G401 (cell line): ENCODE measurements at regions not wholly inside any gene's neighbourhood (a gene's known extent, or its start where the extent isn't known, plus 50 kb on each side); places are given as distances from the start of the nearest gene placed in this dataset.

Experiments
- DNase-seq: peaks from one replicate; pipeline ENCODE4 v3.0.0-alpha.2; 2015; ENCODE audit warnings: low spot score
- in situ Hi-C: cut with HindIII; loops from 2 replicates; pipeline ENCODE4 v1.10.0; 2016; ENCODE audit warnings: low sequenced_read_pairs, mixed read lengths

DNA sequence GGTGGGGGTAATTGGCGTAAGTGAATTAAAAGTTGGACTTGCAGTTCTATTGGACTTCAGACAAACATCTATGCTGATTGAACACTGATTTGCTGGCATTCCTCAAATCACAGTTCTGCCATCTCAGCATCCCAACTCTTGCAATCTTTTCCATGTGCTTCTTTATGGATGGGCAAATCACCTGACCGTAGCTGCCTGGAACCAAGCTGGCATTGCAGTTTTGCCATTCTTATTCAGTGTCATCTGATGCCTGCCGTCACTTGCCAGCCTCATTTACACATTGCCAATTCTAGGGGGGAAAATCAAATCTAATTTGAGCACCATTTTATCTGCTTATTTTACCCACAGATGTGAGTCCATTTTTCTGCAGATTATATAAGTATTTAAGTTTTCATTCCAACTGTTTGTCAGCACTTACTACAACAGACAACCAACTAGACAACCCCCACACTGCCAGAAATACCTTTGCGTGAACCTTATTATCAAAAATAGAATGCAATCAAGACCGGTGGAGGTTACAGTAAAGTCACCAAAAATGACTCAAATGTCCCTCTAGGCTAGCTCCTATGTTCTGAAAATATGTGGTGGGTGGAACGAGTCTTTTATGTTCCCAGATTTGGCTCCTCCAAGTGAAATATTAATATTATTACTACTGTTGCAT, 172.3 kb upstream of the CTBP2 start:
- peak; percentile 54 for DNase-seq
- in situ Hi-C loops: no loop called here

DNA sequence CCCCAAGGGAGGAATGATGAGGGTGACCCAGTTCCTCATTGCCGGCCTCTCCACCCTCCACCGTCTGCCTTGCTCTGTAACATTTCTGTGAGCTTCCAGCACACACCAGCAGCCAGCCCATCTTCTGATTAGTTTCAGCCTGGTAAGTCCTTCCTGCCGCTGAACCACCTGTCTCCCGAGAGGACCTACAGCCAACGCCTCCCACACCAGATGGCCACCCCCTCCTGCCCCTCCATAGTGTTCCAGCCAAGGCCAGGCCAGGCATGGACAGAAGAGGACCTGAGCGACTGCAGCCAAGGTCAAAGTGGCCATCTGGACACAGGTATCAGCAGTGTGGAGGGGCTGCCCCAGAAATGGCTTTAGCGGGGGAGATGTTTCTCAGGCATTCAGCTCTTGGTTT, 170.7 kb upstream of the CTBP2 start:
- in situ Hi-C loops: no loop called here
- peak; percentile 99 for DNase-seq

DNA sequence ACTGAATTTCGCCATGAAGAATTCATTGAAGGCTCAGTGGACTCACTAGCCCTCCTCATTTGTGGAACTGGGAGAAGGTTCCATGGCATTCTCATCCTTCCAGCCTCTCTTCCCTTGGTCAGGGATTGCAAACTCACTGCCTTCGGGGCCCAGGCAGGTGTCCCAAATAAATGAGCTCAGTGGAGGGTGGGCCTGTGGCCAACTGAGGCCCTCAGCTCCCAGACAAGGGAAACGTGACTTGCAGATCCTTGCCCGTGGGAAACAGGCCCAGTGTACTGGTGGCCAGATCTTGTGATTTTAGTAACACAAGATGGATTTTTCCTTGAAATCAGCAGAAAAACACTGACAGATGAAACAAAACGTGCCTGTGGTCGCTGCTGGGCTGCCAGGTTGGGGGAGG, 168.7 kb upstream of the CTBP2 start:
- DNase-seq: peak; percentile 86
- in situ Hi-C loops: no loop called here

DNA sequence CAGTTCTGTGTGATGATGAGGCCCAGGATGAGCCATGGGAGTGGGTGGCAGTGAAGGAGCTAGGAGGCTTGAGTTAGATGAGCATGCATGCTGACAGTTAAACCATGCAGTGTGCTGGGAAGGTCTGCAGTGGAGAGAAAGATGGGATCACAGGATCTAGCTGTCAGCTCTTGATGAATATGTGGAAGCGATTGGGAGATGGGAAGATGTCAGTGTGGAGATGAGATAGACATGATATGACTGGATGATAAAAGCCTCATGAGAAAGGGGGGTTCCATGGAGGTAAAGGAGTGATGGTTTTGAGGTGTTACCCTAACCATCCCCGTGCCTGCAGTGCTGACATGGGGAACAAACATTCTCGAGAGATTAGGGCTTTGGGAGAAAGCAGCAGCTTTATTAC, 165.0 kb upstream of the CTBP2 start:
- no peak for DNase-seq
- in situ Hi-C loops: no loop called here

DNA sequence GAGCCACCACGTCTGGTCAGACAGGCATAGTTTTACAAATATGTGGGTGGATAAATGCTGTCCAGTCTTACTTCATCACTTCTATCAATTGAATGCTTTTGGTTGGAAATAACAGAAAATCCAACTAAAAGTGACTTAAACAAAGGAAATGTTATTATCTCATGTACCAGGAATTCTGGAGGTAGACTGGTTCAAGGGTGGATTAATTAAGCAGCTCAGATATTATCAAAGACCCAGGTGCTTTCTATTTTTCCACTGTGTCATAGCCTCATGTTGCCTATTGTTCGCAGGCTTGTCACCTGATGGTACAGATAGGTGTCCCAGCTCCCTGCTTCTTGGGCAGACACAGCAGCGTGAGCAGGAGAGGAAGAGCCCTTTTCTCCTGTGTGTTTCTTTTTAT, 156.1 kb upstream of the CTBP2 start:
- in situ Hi-C loops: no loop called here
- DNase-seq: no peak

DNA sequence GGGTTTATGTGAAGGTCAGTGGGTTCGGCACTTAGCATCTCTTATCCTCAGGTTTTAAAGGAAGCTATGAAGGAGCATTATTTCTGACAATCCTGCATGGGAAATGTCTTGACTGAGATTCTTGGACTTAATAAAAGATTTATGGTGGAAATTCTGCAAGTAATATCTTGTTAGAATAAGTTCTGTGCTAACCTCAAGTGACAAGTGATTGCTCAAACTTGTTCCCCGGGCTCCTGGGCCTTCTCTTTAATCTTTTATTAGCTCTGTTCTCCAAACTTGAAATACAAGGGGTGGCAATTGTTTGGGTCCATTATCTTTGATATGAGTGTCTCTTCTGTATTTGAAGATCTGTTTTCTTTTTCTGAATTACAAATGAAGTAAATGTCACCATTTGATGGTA, 140.6 kb upstream of the CTBP2 start:
- no peak for DNase-seq
- in situ Hi-C loops: no loop called here

DNA sequence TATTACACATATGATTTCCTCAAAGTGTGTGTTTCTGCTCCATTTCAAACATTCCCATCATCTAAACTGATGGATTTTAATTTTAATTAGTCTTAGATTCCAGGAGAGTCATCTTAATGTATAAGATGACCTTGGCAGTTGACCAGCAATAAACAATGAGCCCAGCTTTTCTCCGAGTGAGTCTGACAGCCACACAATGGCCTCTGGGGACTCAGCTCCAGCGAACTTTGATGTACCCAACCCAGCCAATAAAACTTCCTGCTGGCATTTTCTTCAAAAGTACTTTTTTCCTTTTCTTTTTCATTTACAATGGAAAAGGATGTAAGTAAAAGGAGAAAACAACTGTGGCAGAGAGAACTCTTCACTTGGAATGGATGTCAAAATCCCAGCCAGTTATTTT, 139.1 kb upstream of the CTBP2 start:
- in situ Hi-C loops: no loop called here
- no peak for DNase-seq

DNA sequence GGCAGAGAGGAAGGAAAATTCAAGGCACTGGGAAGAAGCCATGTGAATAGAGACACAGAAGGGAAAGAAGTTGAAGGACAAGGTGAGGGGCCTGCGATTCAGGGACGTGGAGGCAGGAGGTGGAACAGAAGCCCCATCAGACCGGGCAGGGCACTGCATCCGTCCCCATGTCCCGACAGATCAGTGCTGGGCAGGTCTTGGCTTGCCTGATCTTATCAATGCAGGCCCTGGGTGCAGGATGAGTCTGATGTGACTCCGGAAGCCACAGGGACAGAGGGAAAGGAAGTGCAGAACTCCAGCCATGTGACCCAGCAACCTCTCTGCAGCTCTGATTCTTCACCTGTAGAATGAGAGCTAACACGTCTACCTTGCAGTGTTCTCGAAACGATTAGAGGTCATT, 136.2 kb upstream of the CTBP2 start:
- in situ Hi-C loops: no loop called here
- no peak for DNase-seq

DNA sequence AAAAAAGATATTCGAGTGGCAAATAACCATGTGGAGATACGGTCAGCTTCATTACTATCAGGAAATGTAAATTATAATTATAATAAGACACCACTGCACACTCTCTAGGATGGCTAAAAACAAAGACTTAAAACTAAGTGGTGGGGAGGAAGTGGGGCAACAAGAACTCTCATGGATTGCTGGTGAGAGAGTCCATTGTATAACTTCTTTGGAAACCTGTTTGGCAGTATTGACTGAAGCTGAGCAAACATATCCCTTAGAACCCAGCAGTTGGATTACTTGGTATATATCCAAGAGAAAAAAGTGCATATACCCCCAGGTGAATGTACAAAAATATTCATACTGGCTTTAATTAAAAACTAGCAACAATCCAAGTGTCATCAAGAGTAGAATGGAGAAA, 133.7 kb upstream of the CTBP2 start:
- DNase-seq: no peak
- in situ Hi-C loops: no loop called here

DNA sequence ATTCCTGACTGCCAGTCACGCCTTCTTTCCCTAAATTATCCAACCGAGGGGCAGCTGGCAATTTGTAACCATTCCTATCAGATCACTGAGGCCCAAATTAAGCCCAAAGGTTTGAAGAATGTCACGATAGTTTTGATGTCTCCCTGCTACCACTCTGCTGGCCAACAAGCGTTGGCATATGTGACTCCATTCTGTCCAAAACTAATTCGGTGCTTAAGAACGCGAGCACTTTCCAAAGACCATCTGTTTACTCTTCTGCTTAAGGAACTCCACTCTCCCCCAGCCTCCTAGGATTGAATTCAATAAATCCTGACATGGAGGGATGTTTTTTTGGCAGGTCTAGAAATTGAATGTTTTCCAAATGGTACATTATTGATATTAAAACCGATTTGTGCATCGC, 131.5 kb upstream of the CTBP2 start:
- DNase-seq: peak; percentile 70
- in situ Hi-C loops: no loop called here

DNA sequence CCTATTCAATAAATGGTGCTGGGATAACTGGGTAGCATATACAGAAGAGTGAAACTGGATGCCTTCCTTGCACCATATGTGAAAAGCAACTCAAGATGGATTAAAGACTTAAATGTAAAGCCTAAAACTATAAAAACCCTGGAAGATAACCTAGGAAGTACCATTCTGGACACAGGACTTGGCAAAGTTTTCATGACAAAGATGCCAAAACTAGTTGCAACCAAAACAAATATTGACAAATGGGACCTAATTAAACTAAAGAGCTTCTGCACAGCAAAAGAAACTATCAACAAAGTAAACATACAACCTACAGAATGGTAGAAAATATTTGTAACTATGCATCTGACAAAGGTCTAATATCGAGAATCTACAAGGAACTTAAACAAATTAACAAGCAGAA, 129.1 kb upstream of the CTBP2 start:
- in situ Hi-C loops: no loop called here
- no peak for DNase-seq

DNA sequence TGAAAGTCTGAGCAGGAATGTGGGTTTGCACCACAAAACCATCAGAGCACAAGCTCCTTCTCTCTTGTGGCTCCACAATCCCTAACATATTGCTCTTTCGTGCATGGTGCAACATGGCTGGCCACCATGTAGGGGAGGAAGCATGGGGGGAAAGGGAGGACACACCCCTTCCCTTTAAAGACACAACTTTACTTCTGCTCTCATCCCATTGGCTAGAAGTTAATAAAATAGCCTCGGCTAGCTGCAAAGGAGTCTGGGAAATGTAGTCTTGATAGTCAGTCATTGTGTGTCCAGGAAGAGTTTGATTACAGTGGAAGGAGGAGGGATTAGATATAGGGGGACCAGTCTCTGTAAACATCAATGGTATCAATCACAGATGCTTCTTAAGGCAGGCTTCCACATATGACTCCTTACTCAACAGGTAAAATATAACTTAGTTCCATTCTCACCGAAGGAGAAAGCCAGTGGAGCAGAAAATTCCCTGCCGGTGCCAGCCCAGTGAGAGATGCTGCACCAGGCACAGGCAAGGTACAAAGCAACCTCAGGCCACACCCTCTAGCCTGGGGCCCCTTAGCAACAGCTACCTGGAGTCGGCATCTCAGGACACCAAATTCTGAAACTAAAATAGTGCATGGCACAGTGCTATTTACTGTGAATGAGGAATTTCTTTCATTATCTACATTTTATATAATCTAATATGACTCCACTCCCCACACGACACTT, 124.7 kb upstream of the CTBP2 start:
- in situ Hi-C loops: no loop called here
- no peak for DNase-seq

DNA sequence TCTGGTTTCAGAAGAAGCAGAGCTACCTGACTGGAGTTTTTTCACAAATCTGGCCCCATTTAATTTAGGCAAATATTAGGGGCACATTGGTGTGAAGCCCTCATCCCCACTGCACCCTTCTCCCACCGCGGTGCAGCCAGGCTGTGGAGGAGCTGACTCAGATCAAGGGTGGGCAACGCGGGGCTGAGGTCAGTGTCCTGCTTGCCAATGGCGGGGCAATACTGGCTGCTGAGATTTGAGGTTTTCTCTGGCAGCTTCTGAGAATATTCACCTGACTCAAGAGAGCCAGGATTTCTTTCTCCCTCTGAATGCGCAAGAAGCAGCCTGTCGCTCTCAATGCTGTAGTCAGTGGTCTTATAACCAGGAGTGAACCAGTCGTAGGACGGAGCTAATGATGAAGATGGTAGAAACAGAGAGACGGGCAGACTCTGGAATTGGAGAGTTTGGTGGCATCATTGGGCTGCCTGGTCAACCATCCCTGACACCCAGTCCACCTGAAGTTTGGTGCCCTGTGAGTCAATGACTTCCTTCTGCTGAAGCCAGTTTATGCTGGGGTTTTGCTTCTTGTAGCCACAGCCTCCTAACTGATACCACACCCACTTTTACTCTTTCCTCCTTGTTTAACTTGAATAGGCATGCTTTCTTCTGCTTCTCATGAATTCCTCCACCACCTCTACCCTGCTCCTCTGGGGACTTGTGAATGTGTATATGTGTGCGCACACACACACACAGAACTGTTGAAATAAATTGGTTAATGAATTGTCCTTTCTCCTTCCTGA, 123.7 kb upstream of the CTBP2 start:
- in situ Hi-C loops: no loop called here
- DNase-seq: no peak

DNA sequence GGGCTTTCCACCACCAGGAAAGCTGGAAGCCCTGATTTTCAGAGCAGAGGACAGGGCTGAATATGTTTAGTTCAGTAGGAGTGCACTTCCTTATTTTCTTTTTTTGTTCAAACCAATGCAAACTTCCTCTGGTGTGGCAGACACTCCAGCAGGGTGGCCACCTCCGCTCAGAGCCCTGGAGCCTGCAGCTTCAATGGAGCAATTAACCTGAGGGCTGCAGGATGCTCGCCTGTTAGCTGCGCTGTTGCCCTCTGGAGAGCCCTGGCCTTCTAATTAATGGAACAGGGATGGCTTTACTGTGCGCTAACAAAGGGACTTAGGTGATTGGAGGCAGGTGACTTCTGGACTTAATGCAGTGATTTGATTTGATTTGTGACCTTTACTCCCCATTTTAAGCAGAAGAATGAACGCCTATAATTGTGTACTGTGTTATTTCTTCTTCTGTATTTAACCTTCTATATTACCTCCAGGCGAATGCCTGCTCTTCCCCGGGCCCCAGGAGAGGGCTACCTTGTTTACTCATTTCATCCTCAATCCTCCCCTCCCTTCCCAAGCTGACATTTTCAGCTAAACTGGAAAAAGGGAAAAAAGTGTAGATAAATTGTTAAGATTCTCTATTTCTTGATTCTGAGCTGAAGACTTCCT, 123.0 kb upstream of the CTBP2 start:
- in situ Hi-C loops: no loop called here
- DNase-seq: no peak

DNA sequence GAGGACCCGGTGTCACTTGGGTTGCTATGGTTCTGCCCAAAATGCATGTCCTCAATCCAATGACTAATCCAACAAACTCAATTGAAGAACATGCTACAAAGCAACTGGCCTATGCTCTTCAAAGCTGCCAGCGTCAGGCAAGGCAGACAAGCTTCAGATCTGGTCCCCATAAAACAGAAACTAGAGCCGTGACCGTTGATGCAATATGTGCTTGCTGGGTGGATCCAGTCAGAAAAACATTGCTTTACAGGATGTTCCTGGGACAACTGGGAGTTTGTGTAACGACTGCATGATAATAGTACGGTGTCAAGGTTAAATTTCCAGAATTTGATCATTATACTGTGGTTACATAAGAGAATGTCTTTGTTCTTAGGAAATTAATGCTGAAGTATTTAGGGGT, 120.7 kb upstream of the CTBP2 start:
- in situ Hi-C loops: no loop called here
- no peak for DNase-seq

DNA sequence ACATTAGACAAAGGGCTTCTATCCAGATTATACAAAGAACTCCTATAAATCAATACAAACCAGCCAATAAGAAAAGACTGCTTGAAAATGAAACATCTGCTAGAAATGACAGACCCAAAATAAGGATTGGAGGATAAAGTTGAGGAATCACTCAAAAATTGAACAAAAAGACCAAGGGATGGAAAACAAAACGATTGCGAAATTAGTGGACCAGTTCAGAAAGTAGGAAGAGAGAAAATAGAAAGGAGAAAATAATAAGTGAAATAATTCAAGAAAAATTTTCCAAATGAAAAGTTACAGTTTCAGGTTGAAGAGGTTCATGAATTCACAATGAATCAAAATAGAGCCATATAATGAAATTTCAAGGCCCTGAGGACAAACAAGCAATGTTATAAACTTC, 115.8 kb upstream of the CTBP2 start:
- in situ Hi-C loops: no loop called here
- DNase-seq: no peak

DNA sequence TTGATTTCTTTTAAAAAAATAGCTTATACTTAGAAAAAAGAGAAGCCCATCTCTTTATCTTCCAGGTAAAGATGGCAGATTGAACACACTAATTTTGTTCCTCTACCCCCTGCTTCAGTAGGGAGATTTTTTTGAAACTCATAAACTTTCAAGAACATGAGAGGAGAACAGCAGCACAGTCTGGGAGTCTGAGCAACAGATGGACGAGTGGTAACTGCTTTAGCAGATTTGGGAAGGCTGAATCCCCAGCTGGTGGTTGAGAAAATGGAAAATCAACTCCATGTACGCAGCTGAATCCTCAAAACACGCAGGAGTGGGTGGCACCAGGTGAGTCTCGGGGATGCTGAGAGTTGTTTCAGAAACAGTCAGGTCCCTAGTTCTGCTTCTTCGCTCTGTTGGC, 114.6 kb upstream of the CTBP2 start:
- in situ Hi-C loops: no loop called here
- DNase-seq: no peak

DNA sequence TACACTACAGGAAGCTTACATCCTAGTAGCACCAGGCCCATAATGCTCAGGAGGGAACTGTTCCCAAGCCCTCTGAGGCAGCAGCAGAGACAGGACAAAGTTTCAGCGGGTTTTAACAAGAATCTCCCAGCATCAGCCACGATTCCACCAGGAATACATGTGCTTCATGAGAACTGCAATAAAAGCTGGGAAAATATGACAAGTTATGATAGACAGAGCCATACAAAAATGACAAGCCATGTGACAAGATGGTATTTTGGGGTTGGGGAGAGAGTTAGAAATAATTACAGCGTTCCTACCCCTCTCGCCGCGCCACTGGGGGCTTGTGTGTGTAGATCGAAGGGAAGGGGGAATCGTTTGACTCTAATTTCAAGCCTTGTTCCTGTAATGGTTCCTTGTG, 112.7 kb upstream of the CTBP2 start:
- in situ Hi-C loops: no loop called here
- no peak for DNase-seq

DNA sequence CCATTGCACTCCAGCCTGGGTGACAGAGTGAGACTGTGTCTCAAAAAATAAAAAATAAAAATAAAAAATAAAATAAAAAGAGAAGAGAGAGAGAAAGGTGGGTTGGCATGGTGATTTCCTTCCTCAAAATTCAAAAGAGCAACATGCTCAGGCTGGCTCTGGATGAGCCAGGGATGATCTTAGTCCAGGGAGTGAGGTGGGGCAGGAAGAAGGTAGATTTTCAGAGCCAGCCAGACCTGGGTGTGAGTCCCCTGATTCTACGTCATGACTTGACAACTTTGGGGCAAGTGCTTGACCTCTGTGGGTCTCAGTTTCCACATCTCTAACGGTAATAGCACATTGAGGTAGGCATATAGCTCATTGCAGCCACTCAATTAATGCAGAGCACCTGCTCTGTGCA, 109.4 kb upstream of the CTBP2 start:
- no peak for DNase-seq

DNA sequence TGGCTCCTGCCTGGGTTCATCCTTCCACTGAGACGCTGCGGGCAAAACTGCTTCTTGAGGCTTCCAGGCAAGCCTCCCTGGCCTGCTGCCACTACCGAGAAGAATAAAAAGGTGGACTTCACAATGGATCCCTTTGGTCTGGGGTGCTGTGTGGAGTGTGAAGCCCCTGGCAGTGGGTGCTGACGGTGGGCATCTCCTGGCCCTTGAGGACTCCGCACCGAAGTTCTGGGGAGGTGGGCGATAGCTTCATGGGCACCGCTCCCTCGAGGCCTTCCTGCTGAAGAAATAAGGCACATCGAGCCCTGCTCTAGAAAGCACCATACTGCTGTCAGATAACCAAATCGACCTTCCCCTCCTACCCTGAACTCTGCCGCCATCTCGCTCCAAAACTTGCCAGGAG, 106.6 kb upstream of the CTBP2 start:
- in situ Hi-C loops: no loop called here

More for the DNA sequence above, 109.4 kb upstream of the CTBP2 start:
- in situ Hi-C loops: no loop called here

More for the DNA sequence above, 106.6 kb upstream of the CTBP2 start:
- DNase-seq: no peak
